GM18907 (cell line): ENCODE measurements at regions not wholly inside any gene's neighbourhood (a gene's known extent, or its start where the extent isn't known, plus 50 kb on each side); places are given as distances from the start of the nearest gene placed in this dataset.
A peak's percentile ranks its signal among the peaks of the same experiment; 100 is the strongest.

Source experiments
- ATAC-seq: cut with Tn5 transposase; IDR thresholded peaks from one replicate; pipeline ENCODE4 v1.9.1; 2021; ENCODE audit warnings: mild to moderate bottlenecking, moderate library complexity; ENCODE audit not compliant: unreplicated experiment

- no peak for ATAC-seq
Observed at GRCh38 chr10:31586723-31587638, 268.0 kb downstream of the ZEB1 start.

GRCh38 chr10:31584876-31585275 lies 265.9 kb downstream of the ZEB1 start:
- no peak for ATAC-seq

GRCh38 chr10:31584098-31584631 lies 265.1 kb downstream of the ZEB1 start:
- no peak for ATAC-seq

- ATAC-seq: no peak
Observed at GRCh38 chr10:31583293-31583692, 264.3 kb downstream of the ZEB1 start.

GRCh38 chr10:31582365-31583052 lies 263.5 kb downstream of the ZEB1 start:
- ATAC-seq: no peak

- ATAC-seq: peak; percentile 64
Observed at GRCh38 chr10:31581741-31582323, 262.8 kb downstream of the ZEB1 start.

GRCh38 chr10:31580646-31581045 lies 261.6 kb downstream of the ZEB1 start:
- no peak for ATAC-seq
